ENCODE measurements at regions not wholly inside any gene's neighbourhood (a gene's known extent, or its start where the extent isn't known, plus 50 kb on each side); places are given as distances from the start of the nearest gene placed in this dataset.

DNA sequence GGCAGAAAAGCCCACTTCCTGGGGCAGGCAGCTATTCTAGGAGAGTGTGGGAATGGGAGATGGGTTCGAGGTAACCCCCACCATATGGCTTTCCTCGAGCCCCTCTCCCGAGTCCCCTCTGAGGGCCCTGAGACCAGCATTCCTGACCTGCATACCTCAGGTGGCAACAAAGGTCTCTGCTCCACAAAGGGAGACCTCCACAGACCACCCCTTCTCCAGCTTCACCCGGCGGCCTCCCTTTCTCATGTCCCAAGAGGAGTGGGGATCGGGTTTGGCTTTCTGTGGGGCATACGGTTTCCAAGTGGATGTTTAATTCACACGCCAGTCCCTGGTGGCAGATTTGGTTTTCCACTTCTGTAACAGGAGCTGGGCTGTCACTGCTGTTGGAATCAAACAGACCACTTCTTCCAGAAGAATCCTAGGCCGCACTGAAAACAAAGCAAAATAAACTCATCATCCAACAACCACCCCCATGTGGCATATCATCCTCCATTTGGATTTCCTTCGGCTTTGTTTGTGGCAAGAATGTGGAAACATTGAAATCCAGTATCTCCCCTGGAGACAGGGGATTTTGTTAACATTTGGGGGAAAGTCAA, 83.2 kb downstream of the DLL1 start:
- no peak overlapping the region for H3K4me3 ChIP-seq (ENCODE audit: low read depth, low read length)
- TF ChIP-seq, protein P1, sequence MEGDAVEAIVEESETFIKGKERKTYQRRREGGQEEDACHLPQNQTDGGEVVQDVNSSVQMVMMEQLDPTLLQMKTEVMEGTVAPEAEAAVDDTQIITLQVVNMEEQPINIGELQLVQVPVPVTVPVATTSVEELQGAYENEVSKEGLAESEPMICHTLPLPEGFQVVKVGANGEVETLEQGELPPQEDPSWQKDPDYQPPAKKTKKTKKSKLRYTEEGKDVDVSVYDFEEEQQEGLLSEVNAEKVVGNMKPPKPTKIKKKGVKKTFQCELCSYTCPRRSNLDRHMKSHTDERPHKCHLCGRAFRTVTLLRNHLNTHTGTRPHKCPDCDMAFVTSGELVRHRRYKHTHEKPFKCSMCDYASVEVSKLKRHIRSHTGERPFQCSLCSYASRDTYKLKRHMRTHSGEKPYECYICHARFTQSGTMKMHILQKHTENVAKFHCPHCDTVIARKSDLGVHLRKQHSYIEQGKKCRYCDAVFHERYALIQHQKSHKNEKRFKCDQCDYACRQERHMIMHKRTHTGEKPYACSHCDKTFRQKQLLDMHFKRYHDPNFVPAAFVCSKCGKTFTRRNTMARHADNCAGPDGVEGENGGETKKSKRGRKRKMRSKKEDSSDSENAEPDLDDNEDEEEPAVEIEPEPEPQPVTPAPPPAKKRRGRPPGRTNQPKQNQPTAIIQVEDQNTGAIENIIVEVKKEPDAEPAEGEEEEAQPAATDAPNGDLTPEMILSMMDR (conservative IDR thresholded peaks at IDR 0.05; ENCODE audit: low read depth, low read length), result no peak
- no peak for DNase-seq (ENCODE audit: low read depth)

DNA sequence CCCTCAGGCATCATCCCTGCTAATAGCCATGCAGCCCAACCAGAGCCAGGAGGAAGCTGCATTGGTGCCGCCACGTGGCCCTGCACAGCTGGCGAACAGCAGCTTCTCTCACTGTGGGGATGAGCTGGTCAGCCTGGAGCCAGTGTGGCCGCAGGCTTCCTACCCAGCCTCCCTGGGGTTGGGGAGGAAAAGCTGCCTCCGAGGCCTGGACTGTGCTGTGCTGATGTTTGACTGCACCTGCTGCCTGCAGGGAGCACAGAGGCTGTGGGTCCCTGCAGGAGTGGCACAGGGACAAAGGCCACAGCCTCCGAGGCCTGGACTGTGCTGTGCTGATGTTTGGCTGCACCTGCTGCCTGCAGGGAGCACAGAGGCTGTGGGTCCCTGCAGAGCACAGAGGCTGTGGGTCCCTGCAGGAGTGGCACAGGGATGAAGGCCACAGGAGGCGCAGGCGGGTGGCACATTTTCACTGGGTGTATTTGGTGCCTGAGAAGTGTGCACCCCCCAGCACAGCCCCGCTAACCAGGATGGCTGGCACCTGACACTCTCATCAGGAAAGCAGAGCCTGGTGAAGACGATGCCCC, 83.9 kb downstream of the DLL1 start:
- TF ChIP-seq, protein P1 (conservative IDR thresholded peaks at IDR 0.05; ENCODE audit: low read depth, low read length), result no peak
- no peak overlapping the region for H3K4me3 ChIP-seq (ENCODE audit: low read depth, low read length)
- no peak for DNase-seq (ENCODE audit: low read depth)

DNA sequence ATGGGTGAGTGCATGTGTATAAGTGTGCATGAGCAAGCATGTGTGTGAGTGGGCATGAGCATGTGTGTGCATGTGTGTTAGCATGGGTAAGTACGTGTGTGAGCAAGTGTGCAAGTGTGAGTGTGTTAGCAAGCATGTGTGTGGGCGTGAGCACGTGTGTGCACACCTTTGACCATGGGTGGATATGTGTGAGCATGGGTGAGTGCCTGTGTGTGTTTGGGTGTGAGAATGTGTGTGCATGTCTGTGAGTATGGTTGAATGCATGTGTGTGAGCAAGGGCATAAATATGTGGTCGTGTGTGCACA, 84.6 kb downstream of the DLL1 start:
- no peak for DNase-seq (ENCODE audit: low read depth)
- TF ChIP-seq, protein P1 (conservative IDR thresholded peaks at IDR 0.05; ENCODE audit: low read depth, low read length), result no peak
- no peak overlapping the region for H3K4me3 ChIP-seq (ENCODE audit: low read depth, low read length)

DNA sequence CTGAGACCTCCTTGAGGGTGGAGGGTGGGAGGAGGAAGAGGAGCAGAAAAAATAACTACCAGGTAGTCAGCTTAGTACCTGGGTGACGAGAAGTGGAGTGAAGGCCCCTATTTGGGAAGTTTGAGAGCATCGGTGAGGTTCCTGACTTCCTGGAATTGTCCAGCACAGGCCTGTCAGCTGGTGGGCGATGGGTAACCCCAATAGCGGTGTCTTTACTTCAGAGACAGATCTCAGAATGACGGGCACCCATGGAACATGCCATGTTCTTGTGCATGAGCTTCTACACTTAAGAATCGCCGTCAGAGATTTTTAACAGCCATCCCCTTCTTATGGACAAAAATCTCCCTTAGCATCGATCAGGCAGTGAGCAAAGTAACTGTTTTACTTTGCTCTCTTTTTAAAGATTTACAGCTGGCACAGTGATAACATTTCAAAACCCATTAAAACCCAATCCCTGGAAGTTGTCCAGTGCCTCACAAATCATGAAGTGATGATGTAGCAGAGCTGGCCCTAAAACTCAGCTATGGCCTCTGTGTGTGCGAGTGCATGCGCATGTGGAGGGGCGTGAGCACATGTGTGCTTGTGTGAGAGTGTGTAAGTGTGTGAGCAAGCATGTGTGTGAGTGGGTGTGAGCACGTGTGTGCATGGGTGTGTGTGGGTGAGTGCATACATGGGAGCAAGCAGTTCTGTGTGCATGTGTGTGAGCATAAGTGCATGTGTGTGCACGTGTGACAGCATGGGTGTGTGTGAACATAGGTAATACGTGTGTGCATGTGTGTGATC, 85.2 kb downstream of the DLL1 start:
- H3K4me3 ChIP-seq (ENCODE audit: low read depth, low read length), result no peak overlapping the region
- no peak for DNase-seq (ENCODE audit: low read depth)
- TF ChIP-seq, protein P1 (conservative IDR thresholded peaks at IDR 0.05; ENCODE audit: low read depth, low read length), result no peak

DNA sequence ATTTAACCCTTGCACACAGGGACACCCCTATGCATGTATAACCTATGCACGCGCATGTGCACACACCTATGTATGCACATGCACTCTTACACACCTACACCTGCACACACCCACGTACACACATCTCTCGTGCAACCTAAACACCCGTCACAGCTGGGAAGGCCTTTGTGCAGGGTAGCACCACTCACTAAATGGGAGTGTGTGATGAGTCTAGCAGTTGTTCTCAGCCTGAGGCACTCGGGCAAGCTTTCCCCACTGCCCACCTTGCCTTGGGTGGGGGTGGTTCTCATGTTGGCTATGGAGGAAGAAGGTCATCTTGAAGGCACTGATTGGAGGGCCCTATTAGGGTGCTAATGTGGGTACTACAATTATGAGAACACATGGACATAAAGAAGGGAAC, 85.8 kb downstream of the DLL1 start:
- no peak for DNase-seq (ENCODE audit: low read depth)
- no peak overlapping the region for H3K4me3 ChIP-seq (ENCODE audit: low read depth, low read length)
- TF ChIP-seq, protein P1 (conservative IDR thresholded peaks at IDR 0.05; ENCODE audit: low read depth, low read length), result no peak

DNA sequence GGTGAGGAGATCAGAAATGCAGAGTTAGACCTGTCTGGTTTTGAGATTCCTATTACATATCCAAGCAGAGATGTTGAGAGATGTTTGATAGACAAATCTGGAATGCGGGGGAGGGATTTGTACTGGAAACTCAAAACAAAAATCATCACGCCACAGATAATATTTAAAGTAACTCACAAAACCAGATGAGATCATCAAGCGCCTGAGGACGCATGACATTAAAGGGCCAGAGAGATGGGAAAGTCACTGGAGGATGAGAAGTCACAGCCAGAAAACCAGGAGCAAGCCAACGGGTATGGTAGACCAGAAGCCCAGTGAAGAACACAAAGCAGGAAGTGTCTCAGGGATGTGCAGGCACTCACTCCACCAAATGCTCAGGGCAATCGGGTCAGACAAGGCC, 87.7 kb downstream of the DLL1 start:
- no peak overlapping the region for H3K4me3 ChIP-seq (ENCODE audit: low read depth, low read length)
- TF ChIP-seq, protein P1 (conservative IDR thresholded peaks at IDR 0.05; ENCODE audit: low read depth, low read length), result no peak
- DNase-seq (ENCODE audit: low read depth), result no peak
